Ureter (tissue), 1 donor: ENCODE measurements at regions not wholly inside any gene's neighbourhood (a gene's known extent, or its start where the extent isn't known, plus 50 kb on each side); places are given as distances from the start of the nearest gene placed in this dataset.
"Not testable (repeated sequence)": the region's sequence is repeated elsewhere in the genome, so short reads cannot be mapped to it uniquely, and the experiment has no call there.

Experiments used
- DNase-seq: peaks from one replicate; pipeline ENCODE4 v3.0.0-alpha.2; 2020; ENCODE audit warnings: low spot score
- donor health status: DM: yes; HTN: yes; CAD: no.

DNA sequence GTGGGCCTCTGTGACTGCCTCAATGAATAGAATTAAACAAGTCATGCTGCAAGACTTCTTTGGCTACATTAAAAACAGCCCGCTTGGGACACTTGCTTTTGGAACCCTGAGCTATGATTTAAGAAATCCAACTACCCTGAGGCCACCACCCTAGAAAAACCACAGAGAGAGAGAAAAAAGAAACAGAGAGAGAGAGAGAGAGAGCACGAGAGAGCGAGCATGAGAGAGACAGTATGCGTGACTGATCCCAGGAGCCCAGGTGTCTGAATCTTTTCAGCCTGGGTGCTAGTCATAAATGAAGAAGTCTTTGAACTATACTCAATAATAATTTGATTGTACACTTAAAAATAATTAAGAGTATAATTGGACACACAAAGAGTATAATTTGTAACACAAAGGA, 123.1 kb upstream of the FREM1 start:
- DNase-seq, result no peak

DNA sequence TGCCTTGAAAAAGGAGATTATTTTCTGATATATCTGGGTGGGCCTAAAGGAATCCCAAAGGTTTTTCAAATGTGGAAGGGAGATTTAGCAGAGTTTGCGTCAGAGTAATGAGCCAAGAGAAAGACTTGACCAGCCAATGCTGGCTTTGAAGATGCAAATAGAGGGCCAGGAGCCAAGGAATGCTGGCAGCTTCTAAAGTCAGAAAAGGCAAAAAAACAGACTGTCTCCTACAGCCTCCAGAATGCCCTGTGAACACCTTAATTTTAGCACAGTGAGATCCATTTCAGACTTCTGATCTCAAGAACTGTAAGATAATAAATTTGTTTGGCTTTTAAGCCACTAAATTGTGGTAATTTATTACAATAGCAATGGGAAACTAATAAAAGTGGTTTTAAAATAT, 122.6 kb upstream of the FREM1 start:
- DNase-seq, result no peak

DNA sequence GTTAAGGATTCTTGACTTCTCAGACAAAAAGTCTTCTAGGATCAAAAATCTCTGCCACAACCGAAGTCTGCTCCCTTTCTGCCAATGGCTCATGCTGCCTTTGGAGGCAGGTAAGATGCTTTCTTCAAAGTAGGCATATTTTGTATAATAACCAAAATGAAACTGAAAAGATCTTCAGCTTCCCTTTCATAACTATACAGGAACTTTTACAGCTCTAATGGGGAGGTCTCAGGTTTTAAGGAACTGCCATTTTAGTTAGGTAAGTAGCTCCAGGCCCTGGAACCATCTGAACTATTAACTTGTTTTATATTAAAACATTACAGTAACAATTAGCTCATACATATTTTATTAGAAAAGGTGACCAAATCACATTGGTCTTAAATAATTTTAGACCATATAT, 110.9 kb upstream of the FREM1 start:
- DNase-seq, result no peak

DNA sequence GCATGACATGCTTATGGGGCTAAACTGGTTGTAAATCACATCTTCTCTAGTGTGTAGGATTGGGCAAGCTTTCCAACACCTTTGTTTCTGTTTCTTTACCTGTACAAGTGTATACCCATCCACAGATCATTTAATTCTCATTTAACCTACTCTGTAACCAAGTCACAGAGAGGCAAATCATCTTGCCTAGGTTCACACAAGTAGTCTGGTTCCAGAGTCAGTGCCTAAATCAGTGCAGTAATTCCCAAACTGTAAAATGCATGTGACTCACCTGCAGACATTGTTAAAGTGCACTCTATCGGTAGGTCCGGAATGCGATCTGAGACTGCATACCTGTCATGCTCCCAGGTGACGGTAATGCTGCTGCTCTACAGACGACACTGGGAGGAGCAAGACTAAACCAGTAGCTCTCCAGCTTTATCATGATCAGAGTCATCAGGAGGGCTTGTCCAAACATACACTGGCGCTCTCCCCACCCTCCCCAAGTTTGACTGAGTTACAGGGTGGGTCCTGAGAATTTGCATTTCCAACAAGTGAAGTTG, 107.9 kb upstream of the FREM1 start:
- DNase-seq, result no peak

DNA sequence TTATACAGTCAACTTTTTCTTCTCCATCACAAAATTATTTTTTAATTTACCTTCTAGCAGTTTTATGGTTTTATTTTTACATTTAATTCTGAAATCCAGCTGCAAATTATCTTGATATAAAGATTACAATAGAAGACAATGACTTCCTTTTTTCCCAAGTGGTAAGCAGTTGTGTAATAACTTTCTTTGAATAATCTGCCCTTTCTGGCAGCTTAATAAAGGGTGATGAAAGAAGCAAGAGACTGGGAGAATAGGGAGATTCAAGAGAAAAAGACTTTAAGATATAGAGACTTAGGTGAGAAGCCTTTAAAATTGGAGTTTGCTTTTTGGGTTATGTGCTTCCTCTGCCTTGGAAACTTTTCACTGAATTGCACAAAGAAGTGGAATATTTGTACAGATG, 100.4 kb upstream of the FREM1 start:
- no peak for DNase-seq

DNA sequence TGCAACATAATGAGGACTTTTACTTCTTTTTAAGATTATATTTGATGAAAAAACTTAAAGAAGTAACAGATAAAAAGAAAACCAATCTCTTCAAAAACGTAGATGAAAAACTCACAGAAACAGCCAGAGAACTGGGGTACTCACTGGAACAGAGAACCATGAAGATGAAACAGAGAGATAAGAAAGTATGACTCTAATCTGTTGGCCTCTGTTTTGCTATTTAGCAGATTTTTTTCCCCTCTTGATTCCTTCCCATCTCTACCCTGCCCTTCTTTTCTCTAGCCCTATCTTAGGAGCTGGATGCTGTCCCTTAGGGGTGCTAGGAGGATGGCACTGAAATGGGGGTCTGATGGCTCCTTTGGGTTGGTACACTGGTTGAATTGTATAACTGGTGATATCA, 97.5 kb upstream of the FREM1 start:
- no peak for DNase-seq

DNA sequence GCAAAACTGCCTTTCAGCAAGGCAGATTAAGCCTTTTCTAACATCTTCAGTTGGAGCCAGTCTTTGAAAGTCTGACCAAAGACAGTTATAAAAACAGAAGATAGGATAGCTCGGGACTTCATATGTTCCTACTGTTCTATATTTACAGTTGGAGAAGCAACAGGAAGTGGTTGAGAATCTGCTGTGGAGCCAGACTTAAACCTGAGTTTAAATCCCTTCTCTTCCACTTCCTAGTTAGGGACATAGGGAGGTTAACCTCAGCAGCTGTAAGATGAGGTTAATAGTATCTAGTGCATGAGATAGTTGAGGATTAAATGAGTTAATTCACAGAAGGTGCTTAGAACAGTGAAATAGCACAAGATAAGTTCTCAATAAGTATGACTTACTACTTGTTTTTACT, 84.5 kb upstream of the FREM1 start:
- DNase-seq, result no peak

DNA sequence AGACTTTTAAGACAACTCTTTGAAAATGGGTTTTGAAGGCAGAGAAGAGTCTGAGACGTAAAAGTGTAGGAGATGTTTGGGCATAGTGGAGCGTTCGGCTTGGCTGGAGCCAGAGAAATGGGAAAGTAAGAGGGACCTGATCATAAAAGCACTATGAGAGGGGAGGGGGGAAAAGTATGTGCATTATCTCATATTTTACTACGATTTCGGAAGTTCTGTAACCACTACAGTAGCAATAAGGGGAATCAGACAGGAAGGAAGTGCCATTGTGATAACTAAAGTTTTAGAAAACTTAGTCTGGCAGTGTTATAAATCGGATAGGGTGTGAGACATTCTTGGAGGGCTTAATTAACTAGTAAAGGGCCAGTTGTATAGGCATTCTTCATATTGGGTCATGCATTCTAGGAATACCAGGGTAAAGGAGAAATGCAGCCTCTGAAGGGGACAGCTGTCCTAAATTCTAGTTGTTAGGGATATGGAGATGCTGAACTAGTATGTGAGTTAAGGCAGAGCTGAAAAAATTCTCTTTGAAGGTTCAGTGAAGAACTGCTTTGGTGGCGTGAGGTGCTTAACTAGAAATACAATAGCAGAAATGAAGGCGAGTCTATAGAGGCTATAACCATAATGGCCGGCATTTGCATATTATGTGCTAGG, 83.8 kb upstream of the FREM1 start:
- no peak for DNase-seq

DNA sequence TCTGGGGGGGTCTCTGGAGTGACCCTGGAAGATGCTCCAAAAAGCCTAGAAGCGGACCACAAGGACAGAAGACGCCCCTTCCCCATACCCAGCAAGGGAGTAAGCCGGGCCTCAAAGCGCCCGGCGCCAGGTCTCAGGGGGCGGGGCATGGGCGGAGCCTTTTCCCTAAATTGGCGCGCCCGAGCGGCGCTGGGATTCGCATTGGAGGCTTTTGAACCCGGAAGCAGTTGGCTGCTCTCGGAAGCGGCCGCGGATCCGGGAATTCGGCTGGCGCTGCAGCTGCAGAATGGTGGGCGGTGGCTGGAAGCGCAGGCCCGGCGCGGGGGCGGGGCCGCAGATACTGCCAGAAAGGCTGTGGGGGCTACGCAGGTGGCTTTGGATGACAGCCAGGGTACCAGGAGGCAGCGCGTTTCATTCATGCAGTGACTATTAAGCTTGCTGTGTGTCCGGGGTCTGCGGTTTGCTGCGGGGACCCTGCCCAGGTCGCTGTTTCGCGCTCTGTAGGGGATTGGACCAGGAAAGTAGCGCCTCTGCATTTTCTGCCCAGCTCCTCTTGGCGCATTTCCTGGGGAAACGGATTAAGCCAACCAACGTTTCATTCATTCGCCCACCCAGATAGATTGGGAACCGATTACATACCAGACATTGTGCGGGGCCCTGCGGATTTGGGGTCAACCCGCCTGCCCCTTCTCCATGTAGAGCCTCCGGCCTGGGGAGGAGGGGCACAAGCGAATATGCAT, 83.0 kb upstream of the FREM1 start:
- DNase-seq, result peak; percentile 87

DNA sequence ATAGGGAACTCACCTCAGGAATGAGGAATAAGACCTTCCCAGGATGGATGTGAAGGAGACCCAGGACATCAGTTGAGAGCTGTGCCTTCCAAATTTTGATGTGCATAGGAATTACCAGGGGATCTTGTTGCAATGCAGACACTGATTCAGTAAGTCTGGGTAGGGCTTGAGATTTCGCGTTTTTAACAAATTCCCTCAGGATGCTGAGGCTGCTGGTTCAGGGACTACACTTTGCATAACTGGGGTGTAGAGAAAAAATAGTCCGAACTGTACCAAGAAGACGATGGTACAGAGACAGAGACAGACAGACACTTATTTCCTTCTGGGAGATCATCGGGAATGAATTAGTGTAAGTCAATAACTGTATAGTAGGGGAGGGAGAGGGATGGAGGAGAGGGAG, 82.3 kb upstream of the FREM1 start:
- no peak for DNase-seq

DNA sequence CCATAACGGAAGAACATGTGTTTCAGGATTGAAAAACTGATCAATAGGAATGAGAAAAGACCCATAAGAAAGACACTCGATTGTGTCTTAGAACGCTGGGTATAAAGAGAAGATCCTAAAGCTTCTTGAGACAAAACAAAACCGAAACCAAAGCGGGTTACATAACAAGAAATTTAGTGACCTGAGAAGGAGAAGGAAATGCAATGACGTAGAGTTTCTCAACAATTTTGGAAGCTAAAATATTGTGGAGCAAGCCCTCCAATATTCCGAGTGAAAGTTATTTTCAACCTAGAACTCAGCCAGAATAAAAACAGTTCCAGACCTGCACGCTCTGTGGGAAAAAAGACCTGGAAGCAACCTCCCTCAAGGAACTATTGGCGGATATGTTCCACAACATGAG, 81.9 kb upstream of the FREM1 start:
- no peak for DNase-seq

DNA sequence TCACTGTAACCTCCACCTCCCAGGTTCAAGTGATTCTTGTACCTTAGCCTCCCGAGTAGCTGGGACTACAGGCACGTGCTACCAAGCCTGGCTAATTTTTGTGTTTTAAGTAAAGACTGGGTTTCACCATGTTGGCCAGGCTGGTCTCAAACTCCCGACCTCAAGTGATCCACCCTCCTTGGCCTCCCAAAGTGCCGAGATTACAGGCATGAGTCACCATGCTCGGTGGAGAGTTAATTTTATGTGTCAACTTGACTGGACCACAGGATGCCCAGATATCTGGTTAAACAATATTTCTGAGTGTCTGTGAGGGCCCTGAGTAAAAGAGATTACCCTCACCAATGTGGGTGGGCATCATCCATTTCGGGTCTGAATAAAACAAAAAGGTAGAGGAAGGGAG, 80.4 kb upstream of the FREM1 start:
- not testable (repeated sequence) for DNase-seq

DNA sequence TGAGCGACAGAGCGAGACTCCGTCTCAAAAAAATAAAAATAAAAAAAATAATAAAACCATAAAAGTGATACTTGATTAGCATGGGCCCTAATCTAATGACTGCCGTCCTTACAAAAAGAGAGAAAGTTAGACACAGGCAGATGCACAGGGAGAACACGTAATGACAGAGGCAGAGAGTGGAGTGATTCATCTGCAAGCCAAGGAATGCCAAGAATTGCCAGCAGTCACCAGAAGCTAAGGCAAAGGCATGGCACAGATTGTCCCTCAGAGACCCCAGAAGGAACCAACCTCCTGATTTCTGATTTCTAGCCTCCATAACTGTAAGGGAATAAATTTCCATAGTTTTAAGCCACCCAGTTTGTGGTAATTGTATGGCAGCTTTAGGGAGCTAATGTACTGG, 79.6 kb upstream of the FREM1 start:
- no peak for DNase-seq

DNA sequence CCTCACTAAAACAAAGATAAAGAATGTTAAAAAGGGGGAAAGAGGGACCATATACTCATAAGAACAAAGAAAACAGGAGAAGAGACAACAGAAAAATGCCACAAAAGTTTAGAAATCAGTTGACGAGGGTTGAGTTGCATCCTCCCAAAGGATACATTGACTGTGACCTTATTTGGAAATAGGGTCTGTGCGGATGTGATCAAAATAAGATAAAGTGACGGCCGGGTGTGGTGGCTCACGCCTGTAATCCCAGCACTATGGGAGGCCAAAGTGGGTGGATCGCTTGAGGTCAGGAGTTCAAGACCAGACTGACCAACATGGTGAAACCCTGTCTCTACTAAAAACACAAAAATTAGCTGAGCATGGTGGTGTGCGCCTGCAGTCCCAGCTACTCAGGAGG, 79.1 kb upstream of the FREM1 start:
- DNase-seq, result not testable (repeated sequence)

DNA sequence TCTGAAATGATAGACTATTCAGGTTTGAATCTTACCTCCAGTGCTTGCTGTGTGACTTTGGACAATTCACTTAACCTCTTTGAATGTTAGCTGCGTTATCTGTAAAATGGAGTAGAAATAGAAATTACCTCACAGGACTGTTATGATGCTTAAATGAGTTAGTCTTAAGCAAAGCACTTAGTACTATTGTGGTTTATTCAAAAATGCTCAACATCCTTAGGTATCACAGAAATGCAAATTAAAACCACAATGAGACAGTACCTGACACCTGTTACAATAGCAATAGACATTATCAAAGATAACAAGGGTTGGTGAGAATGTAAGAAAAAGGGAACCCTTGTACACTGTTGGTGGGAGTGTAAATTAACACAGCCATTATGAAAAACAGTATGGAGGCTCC, 77.6 kb upstream of the FREM1 start:
- DNase-seq, result no peak

DNA sequence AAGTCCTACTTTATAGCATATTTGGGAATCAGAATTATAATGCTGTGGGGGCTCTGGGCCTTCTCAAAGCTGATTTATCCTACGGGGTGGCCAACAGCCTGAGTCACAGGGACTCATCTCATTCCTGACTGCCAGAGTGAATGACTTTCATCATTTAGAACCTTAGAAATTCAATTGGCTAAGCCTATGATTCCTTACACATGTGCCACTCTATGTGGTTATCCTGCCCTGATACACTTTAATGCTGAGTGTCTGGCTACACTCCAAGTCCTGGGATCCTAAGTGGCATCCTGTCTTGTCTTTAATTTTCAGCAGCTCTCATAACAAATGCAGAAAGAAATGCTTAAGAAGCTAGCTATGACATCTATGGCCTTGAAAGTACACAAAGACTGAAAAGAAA, 75.2 kb upstream of the FREM1 start:
- no peak for DNase-seq

DNA sequence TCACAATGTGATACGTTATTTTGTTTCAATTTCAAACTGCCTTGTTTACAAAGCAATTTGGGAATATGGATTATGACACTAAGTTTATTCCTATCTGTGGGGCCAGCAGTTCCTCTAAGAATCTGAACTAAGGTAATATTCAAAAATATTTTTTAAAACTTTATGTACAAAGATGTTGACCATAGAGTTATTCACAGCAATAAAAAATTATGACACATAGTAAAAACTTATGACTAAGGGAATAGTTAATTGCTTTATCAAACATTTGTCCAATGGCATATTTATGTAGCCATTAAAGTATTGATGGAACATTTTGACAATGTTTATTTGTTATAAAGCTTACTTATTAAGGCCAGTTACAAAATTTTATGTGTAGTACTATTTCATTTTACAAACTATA, 73.4 kb upstream of the FREM1 start:
- DNase-seq, result no peak

DNA sequence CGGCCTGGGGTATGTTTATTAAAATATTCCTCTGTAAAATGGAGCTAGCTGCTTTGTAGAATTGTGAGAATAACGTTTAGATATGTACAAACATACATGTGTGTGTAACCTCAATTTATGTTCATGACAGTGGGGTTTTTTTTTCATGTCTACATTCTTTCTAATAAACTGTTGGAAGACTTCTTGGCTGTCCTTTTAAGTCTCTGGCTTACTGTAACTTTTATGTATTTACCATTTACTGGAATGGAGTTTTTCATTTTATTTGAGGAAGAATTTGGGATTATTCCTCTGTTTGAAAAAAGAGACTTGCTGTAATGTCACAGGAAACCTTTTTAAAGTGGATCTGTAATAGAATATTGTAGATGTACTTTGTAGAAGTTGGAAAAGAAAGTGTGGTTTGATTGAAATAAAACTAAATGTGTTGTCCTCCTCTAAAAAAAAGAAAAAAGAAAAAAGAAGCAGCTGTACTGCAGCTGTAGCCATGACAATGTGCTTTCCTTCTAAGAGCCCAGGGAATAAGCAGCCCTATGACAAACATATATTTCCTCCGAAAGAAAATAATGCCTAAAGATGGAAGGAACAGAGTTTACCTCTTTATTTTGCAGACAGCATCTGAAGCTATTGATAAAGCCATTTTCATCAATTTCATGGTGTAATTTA, 71.2 kb upstream of the FREM1 start:
- DNase-seq, result no peak

DNA sequence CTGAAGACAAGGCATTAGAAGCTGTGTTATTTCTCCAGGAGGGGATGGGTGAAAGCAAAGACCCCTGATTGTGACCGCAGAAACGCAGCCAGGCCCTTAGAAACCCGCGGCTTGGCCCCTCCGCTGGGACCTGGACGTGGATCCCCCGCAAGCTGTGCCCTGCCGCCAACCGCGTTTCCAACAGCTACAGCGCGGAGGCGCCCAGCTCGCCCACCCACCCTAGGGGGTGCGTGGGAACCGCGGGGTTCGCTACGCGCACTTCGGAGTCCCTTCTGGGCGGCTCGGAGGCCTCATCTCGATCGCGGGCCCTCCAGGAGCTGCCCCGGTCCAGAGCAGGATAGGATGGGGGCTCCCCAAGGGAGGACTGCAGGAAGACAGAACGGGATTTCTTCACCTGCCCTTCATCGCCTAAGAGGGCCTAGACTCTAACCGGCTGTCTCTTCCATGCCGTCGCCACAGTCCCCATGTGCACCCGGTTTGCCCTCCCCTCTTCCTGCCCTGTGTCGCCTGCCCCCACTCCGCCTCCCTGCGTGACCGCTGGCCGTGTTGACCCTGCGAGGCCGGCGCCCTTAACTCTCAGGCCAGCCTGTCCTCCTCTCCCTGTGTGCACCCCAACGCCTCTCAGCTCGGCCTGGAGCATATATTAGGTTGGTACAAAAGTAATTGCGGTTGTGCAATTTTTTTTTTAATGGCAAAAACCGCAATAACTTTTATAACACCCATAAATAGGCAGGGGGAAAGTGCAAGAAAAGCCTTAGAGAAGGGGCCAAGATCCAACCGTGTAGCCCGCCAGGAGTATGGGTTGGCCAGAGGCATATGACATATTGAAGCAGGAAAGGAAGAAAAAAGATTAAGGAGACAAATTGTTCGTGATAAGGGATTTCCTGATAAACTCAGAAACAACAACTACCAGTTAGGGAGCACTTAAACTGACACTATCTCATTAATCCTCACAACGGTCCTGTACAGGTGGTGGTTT, 68.1 kb upstream of the FREM1 start:
- no peak for DNase-seq

DNA sequence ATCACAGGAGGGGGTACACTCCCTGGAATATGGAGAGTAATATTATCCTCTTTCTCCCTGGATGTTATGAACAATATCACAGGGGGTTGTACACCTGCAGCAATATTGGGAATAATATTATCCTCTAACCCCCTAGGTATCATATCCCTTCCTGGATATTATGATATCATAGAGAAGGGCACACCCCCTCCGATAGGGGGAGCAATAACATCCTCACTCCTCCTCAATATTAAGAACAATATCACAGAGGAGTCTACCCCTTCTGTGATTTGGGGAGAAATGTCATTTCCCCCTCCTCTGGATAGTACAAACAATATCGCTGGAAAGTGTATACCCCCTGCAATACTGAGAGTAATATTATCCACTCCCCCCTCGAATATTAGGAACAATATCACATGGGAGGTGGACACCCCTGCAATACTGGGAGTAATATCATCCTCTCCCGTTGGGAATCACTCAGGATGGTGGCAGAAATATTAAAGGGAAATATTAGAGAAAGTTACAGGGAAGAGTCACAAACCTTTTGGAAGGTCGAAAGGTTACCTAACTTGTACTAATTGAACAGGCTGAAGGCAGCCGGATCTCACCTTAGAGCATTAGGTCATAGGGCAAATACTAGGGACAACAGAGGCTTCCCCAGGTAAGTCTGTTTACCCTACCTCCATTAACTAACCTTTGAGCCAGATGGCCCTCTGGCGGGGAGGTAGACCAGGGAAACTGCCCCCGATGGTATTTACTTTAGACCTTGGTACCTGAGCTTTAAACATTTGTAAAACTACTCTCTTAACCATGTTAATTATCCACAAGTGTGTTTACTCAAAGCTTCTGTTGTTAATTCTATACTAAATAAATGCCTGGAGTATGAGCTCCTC, 57.5 kb upstream of the FREM1 start:
- no peak for DNase-seq
